Astrocyte of the spinal cord (primary cell): ENCODE measurements at regions not wholly inside any gene's neighbourhood (a gene's known extent, or its start where the extent isn't known, plus 50 kb on each side); places are given as distances from the start of the nearest gene placed in this dataset.

Source experiments
- DNase-seq: peaks from one replicate; pipeline ENCODE4 v3.0.0; 2011; ENCODE audit warnings: low read depth, low spot score
- H3K4me3 ChIP-seq: 2 replicates; pipeline ENCODE4 v1.5.1; 2011; ENCODE audit warnings: low read depth, mild to moderate bottlenecking, low read length, moderate library complexity
- CTCF ChIP-seq: IDR thresholded peaks from 2 replicates; pipeline ENCODE4 v1.5.1; 2012; ENCODE audit warnings: low read depth, mild to moderate bottlenecking, low read length, inconsistent platforms
- in situ Hi-C: cut with HindIII; loops from 2 replicates; pipeline ENCODE4 v1.10.0; 2017; ENCODE audit warnings: low sequenced_read_pairs

GRCh38 chr20:1825938-1826445, 69.2 kb upstream of the SIRPA start:
- no peak for DNase-seq
- no peak for TF ChIP-seq CTCF
- no peak overlapping the region for H3K4me3 ChIP-seq
- in situ Hi-C loops: no loop called here

GRCh38 chr20:1825507-1825906, 69.7 kb upstream of the SIRPA start:
- peak; percentile 51 for DNase-seq
- in situ Hi-C loops: no loop called here
- no peak overlapping the region for H3K4me3 ChIP-seq
- no peak for TF ChIP-seq CTCF

- no peak overlapping the region for H3K4me3 ChIP-seq
- no peak for TF ChIP-seq CTCF
- no peak for DNase-seq
- in situ Hi-C loops: no loop called here
Measured at GRCh38 chr20:1824834-1825233, 70.4 kb upstream of the SIRPA start.

GRCh38 chr20:1824181-1824580, 71.0 kb upstream of the SIRPA start:
- in situ Hi-C loops: no loop called here
- no peak for DNase-seq
- no peak for TF ChIP-seq CTCF

GRCh38 chr20:1823450-1823844, 71.8 kb upstream of the SIRPA start:
- in situ Hi-C loops: no loop called here
- DNase-seq: no peak
- no peak for TF ChIP-seq CTCF
- no peak overlapping the region for H3K4me3 ChIP-seq

More at GRCh38 chr20:1824181-1824580, 71.0 kb upstream of the SIRPA start:
- H3K4me3 ChIP-seq: no peak overlapping the region

- in situ Hi-C loops: no loop called here
- H3K4me3 ChIP-seq: no peak overlapping the region
- no peak for DNase-seq
- peak; percentile 7 for TF ChIP-seq CTCF
Measured at GRCh38 chr20:1822564-1823449, 72.4 kb upstream of the SIRPA start.
